OCI-M2 (cell line): ENCODE measurements at regions not wholly inside any gene's neighbourhood (a gene's known extent, or its start where the extent isn't known, plus 50 kb on each side); places are given as distances from the start of the nearest gene placed in this dataset.

ENCODE experiments used
- DNase-seq: peaks from one replicate; lab custom pipeline; 2025; ENCODE audit not compliant: unreplicated experiment; lab: John Stamatoyannopoulos, UW

GRCh38 chr5:81856948-81857928 lies 106.3 kb upstream of the SSBP2 start:
- no peak for DNase-seq

- no peak for DNase-seq
Observed at GRCh38 chr5:81855591-81855990, 104.7 kb upstream of the SSBP2 start.

- DNase-seq = no peak
Observed at GRCh38 chr5:81854915-81855314, 104.0 kb upstream of the SSBP2 start.

GRCh38 chr5:81854485-81854884 lies 103.6 kb upstream of the SSBP2 start:
- no peak for DNase-seq

GRCh38 chr5:81853030-81853357 lies 102.1 kb upstream of the SSBP2 start:
- no peak for DNase-seq

- no peak for DNase-seq
Observed at GRCh38 chr5:81852291-81853029, 101.6 kb upstream of the SSBP2 start.

- DNase-seq = peak; percentile 53
Observed at GRCh38 chr5:81851481-81852178, 100.7 kb upstream of the SSBP2 start.

GRCh38 chr5:81850501-81851357 lies 99.8 kb upstream of the SSBP2 start:
- no peak for DNase-seq

- no peak for DNase-seq
Observed at GRCh38 chr5:81849770-81850367, 99.0 kb upstream of the SSBP2 start.

GRCh38 chr5:81848362-81848880 lies 97.5 kb upstream of the SSBP2 start:
- no peak for DNase-seq

GRCh38 chr5:81846301-81846700 lies 95.4 kb upstream of the SSBP2 start:
- DNase-seq = no peak

GRCh38 chr5:81843845-81844244 lies 92.9 kb upstream of the SSBP2 start:
- DNase-seq = no peak

- no peak for DNase-seq
Observed at GRCh38 chr5:81842795-81843398, 92.0 kb upstream of the SSBP2 start.

GRCh38 chr5:81839034-81839433 lies 88.1 kb upstream of the SSBP2 start:
- DNase-seq = no peak

- DNase-seq = no peak
Observed at GRCh38 chr5:81838307-81838906, 87.5 kb upstream of the SSBP2 start.

- DNase-seq = no peak
Observed at GRCh38 chr5:81837667-81838306, 86.9 kb upstream of the SSBP2 start.

GRCh38 chr5:81835814-81836367 lies 85.0 kb upstream of the SSBP2 start:
- DNase-seq = no peak

- no peak for DNase-seq
Observed at GRCh38 chr5:81834021-81834660, 83.2 kb upstream of the SSBP2 start.
